ENCODE measurements at regions not wholly inside any gene's neighbourhood (a gene's known extent, or its start where the extent isn't known, plus 50 kb on each side); places are given as distances from the start of the nearest gene placed in this dataset.

- Mint-ChIP-seq H3K36me3 (ENCODE audit: low read depth) (no peaks in the 10 kb centered on the region), H3K27me3 (no peaks in the 10 kb centered on the region), H3K4me3 (no peak overlapping the region), H3K4me1 (no peaks in the 10 kb centered on the region), H3K27ac (no peak overlapping the region), H3K9me3 (peaks cover 3% of the 10 kb centered on the region)
- ATAC-seq (no peak), DNase-seq (no peak)
These were observed 286.5 kb upstream of the E2F7 start for GRCh38 chr12:77351860-77352259.

- no peak for ATAC-seq
- H3K27ac Mint-ChIP-seq, result no peak overlapping the region
- peaks cover 3% of the 10 kb centered on the region for H3K9me3 Mint-ChIP-seq
- no peaks in the 10 kb centered on the region for H3K36me3 Mint-ChIP-seq (ENCODE audit: low read depth)
- DNase-seq, result no peak
- H3K4me3 Mint-ChIP-seq, result no peak overlapping the region
- H3K4me1 Mint-ChIP-seq, result no peaks in the 10 kb centered on the region
- H3K27me3 Mint-ChIP-seq, result no peaks in the 10 kb centered on the region
These were observed 284.5 kb upstream of the E2F7 start for GRCh38 chr12:77349689-77350370.

- Mint-ChIP-seq H3K4me1 (no peaks in the 10 kb centered on the region), H3K27ac (no peak overlapping the region), H3K36me3 (ENCODE audit: low read depth) (no peaks in the 10 kb centered on the region), H3K9me3 (no peaks in the 10 kb centered on the region), H3K27me3 (no peaks in the 10 kb centered on the region), H3K4me3 (no peak overlapping the region)
- DNase-seq, result no peak
- ATAC-seq, result no peak
These were observed 281.6 kb upstream of the E2F7 start for GRCh38 chr12:77347017-77347416.

GRCh38 chr12:77345336-77345735 lies 280.0 kb upstream of the E2F7 start:
- Mint-ChIP-seq H3K27ac (no peak overlapping the region), H3K9me3 (no peaks in the 10 kb centered on the region), H3K4me3 (no peak overlapping the region), H3K36me3 (ENCODE audit: low read depth) (no peaks in the 10 kb centered on the region), H3K27me3 (no peaks in the 10 kb centered on the region), H3K4me1 (no peaks in the 10 kb centered on the region)
- no peak for DNase-seq
- no peak for ATAC-seq

- no peak for ATAC-seq
- no peaks in the 10 kb centered on the region for H3K36me3 Mint-ChIP-seq (ENCODE audit: low read depth)
- no peak overlapping the region for H3K27ac Mint-ChIP-seq
- H3K9me3 Mint-ChIP-seq, result no peaks in the 10 kb centered on the region
- no peaks in the 10 kb centered on the region for H3K27me3 Mint-ChIP-seq
- no peak for DNase-seq
- no peaks in the 10 kb centered on the region for H3K4me1 Mint-ChIP-seq
- no peak overlapping the region for H3K4me3 Mint-ChIP-seq
These were observed 279.3 kb upstream of the E2F7 start for GRCh38 chr12:77344651-77345050.

- ATAC-seq, result no peak
- Mint-ChIP-seq H3K9me3 (no peaks in the 10 kb centered on the region), H3K36me3 (ENCODE audit: low read depth) (no peaks in the 10 kb centered on the region), H3K4me3 (no peak overlapping the region), H3K27me3 (no peaks in the 10 kb centered on the region), H3K4me1 (no peaks in the 10 kb centered on the region), H3K27ac (no peak overlapping the region)
- DNase-seq, result no peak
These were observed 277.9 kb upstream of the E2F7 start for GRCh38 chr12:77343291-77343690.

GRCh38 chr12:77342253-77342652 lies 276.9 kb upstream of the E2F7 start:
- no peak overlapping the region for H3K4me3 Mint-ChIP-seq
- DNase-seq, result no peak
- no peak overlapping the region for H3K27ac Mint-ChIP-seq
- ATAC-seq, result no peak
- H3K4me1 Mint-ChIP-seq, result no peaks in the 10 kb centered on the region
- no peaks in the 10 kb centered on the region for H3K36me3 Mint-ChIP-seq (ENCODE audit: low read depth)
- H3K27me3 Mint-ChIP-seq, result no peaks in the 10 kb centered on the region
- no peaks in the 10 kb centered on the region for H3K9me3 Mint-ChIP-seq

GRCh38 chr12:77339610-77340009 lies 274.2 kb upstream of the E2F7 start:
- DNase-seq (no peak), ATAC-seq (no peak)
- H3K27me3 Mint-ChIP-seq, result no peaks in the 10 kb centered on the region
- no peaks in the 10 kb centered on the region for H3K4me1 Mint-ChIP-seq
- no peaks in the 10 kb centered on the region for H3K9me3 Mint-ChIP-seq
- H3K4me3 Mint-ChIP-seq, result no peak overlapping the region
- H3K27ac Mint-ChIP-seq, result no peak overlapping the region
- no peaks in the 10 kb centered on the region for H3K36me3 Mint-ChIP-seq (ENCODE audit: low read depth)

GRCh38 chr12:77337362-77337761 lies 272.0 kb upstream of the E2F7 start:
- H3K27ac Mint-ChIP-seq, result no peak overlapping the region
- H3K9me3 Mint-ChIP-seq, result no peaks in the 10 kb centered on the region
- ATAC-seq (no peak), DNase-seq (no peak)
- H3K4me3 Mint-ChIP-seq, result no peak overlapping the region
- H3K36me3 Mint-ChIP-seq (ENCODE audit: low read depth), result no peaks in the 10 kb centered on the region
- H3K27me3 Mint-ChIP-seq, result no peaks in the 10 kb centered on the region
- H3K4me1 Mint-ChIP-seq, result no peaks in the 10 kb centered on the region

GRCh38 chr12:77334806-77335205 lies 269.4 kb upstream of the E2F7 start:
- ATAC-seq (no peak), DNase-seq (no peak)
- Mint-ChIP-seq H3K9me3 (no peaks in the 10 kb centered on the region), H3K36me3 (ENCODE audit: low read depth) (no peaks in the 10 kb centered on the region), H3K27me3 (no peaks in the 10 kb centered on the region), H3K27ac (no peak overlapping the region), H3K4me1 (no peaks in the 10 kb centered on the region), H3K4me3 (no peak overlapping the region)

GRCh38 chr12:77328326-77328725 lies 263.0 kb upstream of the E2F7 start:
- DNase-seq (no peak), ATAC-seq (no peak)
- Mint-ChIP-seq H3K36me3 (ENCODE audit: low read depth) (peaks cover 3% of the 10 kb centered on the region), H3K27me3 (peaks cover 42% of the 10 kb centered on the region), H3K27ac (no peak overlapping the region), H3K9me3 (no peaks in the 10 kb centered on the region), H3K4me1 (peaks cover 13% of the 10 kb centered on the region), H3K4me3 (no peak overlapping the region)

- peaks cover 3% of the 10 kb centered on the region for H3K36me3 Mint-ChIP-seq (ENCODE audit: low read depth)
- no peaks in the 10 kb centered on the region for H3K9me3 Mint-ChIP-seq
- peaks cover 13% of the 10 kb centered on the region for H3K4me1 Mint-ChIP-seq
- ATAC-seq (no peak), DNase-seq (no peak)
- peak overlapping the region; percentile 49 for H3K4me3 Mint-ChIP-seq
- H3K27me3 Mint-ChIP-seq, result peaks cover 52% of the 10 kb centered on the region
- no peak overlapping the region for H3K27ac Mint-ChIP-seq
These were observed 260.3 kb upstream of the E2F7 start for GRCh38 chr12:77325511-77326236.

GRCh38 chr12:77324763-77325468 lies 259.5 kb upstream of the E2F7 start:
- peaks cover 3% of the 10 kb centered on the region for H3K36me3 Mint-ChIP-seq (ENCODE audit: low read depth)
- peak overlapping the region; percentile 63 for H3K4me3 Mint-ChIP-seq
- H3K27me3 Mint-ChIP-seq, result peaks cover 54% of the 10 kb centered on the region
- no peaks in the 10 kb centered on the region for H3K9me3 Mint-ChIP-seq
- DNase-seq (peak; percentile 23), ATAC-seq (peak; percentile 84)
- H3K27ac Mint-ChIP-seq, result no peak overlapping the region
- H3K4me1 Mint-ChIP-seq, result peaks cover 13% of the 10 kb centered on the region

GRCh38 chr12:77324416-77324762 lies 259.0 kb upstream of the E2F7 start:
- peaks cover 54% of the 10 kb centered on the region for H3K27me3 Mint-ChIP-seq
- DNase-seq (no peak), ATAC-seq (no peak)
- H3K4me3 Mint-ChIP-seq, result no peak overlapping the region
- no peaks in the 10 kb centered on the region for H3K9me3 Mint-ChIP-seq
- no peak overlapping the region for H3K27ac Mint-ChIP-seq
- peaks cover 3% of the 10 kb centered on the region for H3K36me3 Mint-ChIP-seq (ENCODE audit: low read depth)
- H3K4me1 Mint-ChIP-seq, result peaks cover 13% of the 10 kb centered on the region

- peaks cover 13% of the 10 kb centered on the region for H3K4me1 Mint-ChIP-seq
- ATAC-seq (no peak), DNase-seq (no peak)
- H3K27ac Mint-ChIP-seq, result no peak overlapping the region
- H3K9me3 Mint-ChIP-seq, result no peaks in the 10 kb centered on the region
- peaks cover 54% of the 10 kb centered on the region for H3K27me3 Mint-ChIP-seq
- H3K36me3 Mint-ChIP-seq (ENCODE audit: low read depth), result peaks cover 3% of the 10 kb centered on the region
- no peak overlapping the region for H3K4me3 Mint-ChIP-seq
These were observed 258.5 kb upstream of the E2F7 start for GRCh38 chr12:77323788-77324415.
